ENCODE measurements at regions not wholly inside any gene's neighbourhood (a gene's known extent, or its start where the extent isn't known, plus 50 kb on each side); places are given as distances from the start of the nearest gene placed in this dataset.

DNA sequence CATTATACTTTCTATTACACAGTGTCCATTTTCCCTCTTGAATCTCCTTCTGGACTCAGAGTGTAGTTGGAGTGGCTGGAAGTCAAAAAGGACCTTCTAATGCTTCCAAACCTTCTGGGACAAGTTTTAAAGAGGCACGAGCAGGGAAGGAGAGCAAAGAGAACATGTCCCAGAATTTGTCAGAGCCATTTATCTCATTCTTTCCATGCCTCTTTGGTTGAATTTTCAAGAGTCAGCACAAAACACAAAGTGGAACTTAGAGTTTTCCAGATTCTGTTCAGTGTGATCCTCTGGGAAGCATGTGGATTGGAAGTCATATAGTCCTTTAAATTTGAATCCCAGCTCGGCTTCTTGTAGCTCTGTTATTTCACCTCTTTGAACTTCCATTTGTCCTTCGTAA lies 138.2 kb upstream of the PWP1 start:
- FAIRE-seq (no peak), DNase-seq (ENCODE audit: low spot score) (no peak)

DNA sequence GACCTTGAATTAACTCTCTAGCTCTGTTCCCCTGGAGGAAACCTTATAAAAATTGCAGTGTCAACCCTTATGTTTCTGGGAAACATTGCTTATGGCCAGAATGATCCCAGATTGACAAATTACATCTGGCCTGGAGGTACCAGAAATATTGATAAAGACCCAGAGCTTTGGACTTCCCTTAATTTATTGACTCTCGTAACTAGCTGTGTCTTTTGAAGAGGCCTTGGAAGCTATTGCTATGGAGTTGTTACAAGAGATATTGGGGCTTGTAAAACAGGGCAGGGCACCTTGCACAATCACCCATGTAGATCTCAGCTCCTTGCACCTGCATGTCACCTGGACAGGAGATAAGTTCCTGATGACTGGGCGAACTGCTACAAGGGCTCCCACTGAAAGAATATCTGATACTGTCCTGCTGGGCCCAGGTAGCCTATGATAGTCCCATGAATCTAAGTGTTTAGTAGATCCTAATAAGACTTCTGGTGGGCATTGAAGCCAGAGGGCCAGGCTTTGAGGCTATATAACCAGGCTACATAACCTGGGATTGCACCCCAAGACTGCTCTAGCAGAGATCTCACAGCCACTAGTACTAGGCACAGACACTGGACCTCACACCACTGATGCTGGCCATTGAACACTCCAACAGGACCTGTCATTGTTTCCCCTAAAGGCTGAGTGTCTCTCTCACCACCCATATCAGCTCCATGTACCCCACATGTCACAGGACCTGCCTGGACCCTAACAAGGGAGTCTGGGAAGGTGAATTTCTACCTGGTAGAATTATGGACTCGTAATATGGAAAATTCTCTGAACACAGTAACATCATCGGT lies 135.7 kb upstream of the PWP1 start:
- DNase-seq (ENCODE audit: low spot score), result no peak
- no peak for FAIRE-seq

DNA sequence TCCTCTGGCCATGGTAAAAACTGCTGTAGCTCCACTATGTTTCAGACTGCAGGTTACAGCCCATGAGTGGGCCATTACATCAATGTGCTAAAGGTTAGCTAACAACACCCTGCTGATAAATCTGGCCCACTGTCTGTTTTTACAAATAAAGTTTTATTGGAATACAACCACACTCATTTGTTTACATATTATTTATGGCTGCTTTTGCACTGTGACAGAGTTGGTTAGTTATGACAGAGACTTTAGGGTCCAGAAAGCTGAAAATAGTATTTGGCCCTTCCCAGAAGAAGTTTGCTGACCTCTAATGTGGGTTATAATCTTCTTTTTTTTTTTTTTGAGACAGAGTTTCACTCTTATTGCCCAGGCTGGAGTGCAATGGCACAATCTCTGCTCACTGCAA lies 134.2 kb upstream of the PWP1 start:
- FAIRE-seq (no peak), DNase-seq (ENCODE audit: low spot score) (no peak)

DNA sequence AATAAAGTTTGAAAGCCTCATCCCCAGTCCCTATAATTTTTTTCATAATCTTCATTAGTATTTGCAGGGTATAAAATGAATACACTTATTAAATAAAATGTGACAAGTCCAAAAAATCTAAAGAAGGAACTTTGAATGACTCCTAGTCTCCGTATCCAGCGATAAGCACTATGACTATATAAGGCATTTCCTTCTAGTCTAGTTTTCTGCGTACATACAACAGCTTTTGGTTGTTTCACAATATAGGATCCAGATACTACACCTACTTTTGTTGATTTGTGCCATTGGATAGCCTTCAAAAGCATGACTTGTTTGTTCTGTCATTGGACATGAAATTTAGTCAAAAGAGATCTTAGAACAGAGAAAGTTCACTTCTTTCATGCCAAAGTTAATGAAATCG lies 133.3 kb upstream of the PWP1 start:
- DNase-seq (ENCODE audit: low spot score), result no peak
- FAIRE-seq, result no peak

DNA sequence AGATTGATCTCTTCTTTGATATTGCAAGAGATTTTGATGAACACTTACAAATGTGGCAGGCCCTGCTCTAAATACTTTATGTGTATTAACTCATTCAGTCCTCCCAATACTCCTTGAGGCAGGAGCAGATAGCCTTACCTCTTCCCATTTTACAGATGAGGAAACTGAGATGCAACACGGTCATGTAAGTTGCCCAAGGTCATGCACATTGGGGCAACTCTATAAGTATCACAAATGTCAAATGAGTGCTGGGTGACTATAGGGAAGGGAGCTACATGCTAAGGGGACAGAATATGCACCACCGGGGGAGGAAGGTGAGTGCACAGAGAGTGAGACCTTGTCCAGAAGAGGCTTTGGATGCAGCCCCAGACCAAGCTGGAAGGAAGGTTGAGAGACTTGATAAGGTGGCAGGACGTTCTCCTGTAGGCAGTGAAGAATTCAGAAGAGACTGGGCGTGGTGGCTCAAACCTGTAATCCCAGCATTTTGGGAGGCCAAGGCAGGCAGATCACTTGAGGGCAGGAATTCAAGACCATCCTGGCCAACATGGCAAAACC lies 132.3 kb upstream of the PWP1 start:
- FAIRE-seq (no peak), DNase-seq (ENCODE audit: low spot score) (no peak)

DNA sequence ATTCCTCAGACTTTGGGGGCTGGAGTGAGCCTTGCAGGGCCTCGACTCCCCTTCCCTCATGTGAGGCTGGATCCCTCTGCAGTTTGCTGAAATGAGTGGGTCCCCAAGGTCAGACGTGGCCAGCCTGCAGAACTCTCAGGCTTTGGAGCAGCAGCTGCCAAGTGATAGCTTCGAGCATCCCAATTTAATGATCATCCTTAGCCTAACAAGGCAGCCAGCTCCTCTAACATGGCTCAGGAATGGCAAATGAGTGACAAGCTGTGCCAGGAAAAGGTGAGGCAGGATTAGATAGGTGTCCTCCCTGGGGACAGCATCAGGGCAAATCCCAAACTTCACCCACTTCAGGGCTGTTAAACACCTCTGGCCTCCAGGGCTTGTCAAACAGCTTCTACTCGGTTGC lies 130.7 kb upstream of the PWP1 start:
- FAIRE-seq (no peak), DNase-seq (ENCODE audit: low spot score) (no peak)

DNA sequence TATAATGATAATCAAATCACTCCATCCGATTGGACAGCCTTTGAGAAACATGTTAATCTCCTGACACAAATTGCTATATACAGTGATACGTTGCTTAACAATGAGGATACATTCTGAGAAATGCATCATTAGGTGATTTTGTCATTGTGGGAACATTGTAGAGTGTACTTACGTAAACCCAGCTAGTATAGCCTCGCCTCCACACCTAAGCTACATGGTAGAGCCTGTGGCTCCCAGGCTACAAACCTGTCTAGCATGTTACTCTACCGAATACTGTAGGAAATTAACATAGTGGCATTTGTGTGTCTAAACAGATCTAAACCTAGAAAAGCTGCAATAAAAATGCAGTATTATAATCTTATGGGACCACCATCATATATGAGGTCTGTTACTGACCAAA lies 128.6 kb upstream of the PWP1 start:
- no peak for FAIRE-seq
- DNase-seq (ENCODE audit: low spot score), result no peak

DNA sequence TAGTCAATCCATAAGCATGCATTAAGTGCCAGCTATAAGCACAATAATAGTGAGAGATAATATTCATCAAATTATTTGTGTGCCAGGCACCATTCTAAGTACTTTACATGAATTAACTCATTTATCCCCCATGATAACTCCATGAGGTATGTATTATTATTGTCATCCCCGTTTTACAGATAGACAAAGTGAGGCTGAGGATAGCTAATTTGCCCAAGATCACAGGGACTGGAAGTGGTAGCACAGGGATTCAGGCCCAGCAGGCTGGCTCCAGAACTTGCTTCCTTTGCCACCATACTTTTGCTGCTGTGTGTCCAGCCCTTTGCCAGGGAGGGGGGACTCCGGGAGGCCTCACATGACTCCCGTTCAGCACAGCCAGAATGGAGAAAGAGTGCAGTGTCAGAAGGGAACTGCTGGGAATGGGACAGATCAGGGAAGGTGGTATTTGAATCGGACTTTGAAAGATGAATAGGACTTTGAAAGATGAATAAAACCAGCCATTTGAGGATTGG lies 128.0 kb upstream of the PWP1 start:
- DNase-seq (ENCODE audit: low spot score), result no peak
- FAIRE-seq, result no peak

DNA sequence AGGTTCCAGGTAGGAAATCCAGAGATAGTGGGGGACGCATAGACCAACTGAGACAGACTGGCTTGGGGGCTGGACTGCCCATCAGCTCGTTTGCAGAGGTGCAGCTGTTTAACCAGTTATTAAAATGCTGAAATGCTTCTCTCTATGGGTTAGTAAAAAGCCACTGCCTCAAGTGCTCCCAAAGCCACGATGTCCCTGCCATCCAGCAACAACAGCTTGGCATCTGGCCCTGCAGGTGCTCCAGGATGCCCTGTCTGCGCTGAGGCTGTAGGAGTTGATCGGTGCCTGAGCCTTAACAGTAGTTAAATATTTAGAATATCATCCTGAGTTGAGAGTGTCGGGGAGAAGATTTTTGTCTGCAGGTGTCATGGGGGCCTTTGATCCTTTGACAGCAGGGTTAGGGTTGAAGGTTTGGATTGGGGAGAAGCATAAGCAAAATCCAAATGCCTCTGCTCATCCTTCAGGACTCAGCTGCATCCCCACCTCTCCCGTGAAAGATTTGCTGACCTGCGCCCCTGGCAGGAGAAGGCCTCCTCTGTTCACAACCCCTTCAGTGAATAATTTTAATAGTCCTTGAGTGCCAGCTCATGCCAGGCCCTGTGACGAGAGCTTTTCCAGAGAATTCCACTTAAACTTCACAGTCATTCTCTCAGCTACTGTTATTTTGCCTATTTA lies 127.3 kb upstream of the PWP1 start:
- FAIRE-seq, result no peak
- no peak for DNase-seq (ENCODE audit: low spot score)

DNA sequence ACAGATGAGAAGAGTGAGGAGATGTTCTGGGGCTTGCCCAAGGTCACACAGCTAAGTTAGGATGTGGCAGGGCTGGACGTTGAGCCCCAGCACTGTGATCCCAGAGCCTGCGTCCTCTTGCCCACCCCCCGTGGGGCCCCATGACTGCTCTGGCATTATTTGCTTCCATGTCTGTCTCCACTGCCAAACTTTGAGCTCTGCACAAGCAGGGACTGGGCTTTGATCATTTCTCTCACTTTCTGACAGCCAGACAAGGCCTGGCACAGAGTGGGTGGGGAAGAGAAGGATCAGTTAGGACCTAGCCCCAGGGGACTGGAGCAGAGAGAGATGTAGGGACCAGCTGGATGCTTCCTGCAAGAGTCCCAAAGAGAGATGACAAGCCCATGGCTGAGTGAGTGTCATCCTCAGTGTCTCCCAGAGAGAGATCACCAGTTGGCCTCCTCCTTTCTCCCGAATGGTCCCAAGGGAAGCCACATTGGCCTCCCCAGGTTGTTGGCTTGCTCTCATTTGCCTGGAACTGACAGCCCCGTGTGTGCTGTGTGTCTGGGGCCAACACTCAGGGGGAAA lies 126.7 kb upstream of the PWP1 start:
- DNase-seq (ENCODE audit: low spot score) (no peak), FAIRE-seq (no peak)

DNA sequence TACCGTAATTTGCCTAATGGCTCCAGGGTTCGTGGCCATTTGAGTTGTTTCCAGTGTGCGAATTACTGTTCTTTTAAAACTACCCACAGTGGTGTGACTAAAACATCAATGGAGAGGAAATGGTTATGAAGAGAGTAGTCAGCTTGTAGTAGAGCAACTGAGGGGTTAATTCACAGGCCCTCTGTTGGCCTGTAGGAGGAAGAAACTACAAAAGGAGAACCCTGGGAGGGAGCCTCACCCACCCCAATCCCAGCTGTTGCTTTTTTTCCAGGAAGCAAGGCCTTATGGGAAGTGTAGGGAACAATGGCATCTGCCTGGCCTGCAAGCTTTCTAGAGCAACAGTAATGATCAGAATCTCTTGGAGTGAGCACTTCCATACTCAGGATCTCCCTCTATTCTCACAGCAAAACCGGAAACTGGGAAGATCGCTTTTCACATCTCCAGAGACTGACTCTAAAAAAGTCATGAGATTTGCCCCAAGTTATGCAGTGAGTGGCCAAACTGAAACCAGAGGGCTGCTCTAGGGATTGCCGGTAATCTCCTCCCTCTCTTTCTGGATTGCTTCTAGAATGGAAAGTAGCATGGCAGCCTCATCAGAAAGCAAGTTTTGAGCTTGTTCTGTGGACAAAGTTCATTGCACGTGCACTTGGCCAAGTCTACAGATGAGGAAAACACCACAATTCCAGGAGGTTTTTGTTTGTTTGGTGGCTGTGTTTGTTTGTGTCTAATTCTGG lies 125.3 kb upstream of the PWP1 start:
- FAIRE-seq, result no peak
- no peak for DNase-seq (ENCODE audit: low spot score)

DNA sequence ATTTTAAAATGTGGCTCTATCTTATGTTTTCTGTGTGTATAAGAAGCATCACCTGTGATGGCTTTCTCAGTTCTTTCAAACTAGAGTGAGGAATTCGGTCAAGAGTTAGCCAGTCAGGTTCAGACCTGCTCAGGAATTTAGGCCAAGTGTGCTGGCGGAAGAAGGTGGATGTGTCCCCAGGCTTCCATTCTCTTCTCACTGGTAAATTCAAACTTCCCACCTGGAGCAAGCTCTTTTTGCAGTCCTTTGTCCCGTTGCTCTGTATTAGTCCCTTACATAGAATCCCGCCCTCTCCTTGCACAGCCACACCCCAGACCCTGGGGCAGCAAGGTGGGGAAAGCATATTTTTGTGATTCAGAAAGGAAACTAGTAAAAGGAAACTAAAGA lies 124.7 kb upstream of the PWP1 start:
- FAIRE-seq (no peak), DNase-seq (ENCODE audit: low spot score) (no peak)

DNA sequence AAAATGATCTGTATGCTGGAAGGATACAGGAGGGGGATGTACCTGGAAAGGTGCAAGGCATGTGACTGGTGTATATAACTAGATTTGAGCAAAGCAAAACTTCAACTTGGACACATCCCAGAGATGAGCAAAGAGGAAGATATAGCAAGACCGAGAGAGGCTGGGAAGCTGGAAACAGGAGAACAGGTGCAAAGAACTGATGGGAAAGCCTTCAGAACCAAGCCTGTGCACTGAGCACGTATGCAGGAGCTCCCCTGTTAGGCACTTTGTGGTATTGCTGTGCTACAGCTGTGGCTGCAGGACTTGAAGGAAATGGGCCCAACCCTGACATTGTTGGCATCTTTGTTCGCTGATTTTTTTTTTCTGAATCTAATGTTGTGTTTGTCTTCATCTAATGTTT lies 120.7 kb upstream of the PWP1 start:
- DNase-seq (ENCODE audit: low spot score) (no peak), FAIRE-seq (no peak)

DNA sequence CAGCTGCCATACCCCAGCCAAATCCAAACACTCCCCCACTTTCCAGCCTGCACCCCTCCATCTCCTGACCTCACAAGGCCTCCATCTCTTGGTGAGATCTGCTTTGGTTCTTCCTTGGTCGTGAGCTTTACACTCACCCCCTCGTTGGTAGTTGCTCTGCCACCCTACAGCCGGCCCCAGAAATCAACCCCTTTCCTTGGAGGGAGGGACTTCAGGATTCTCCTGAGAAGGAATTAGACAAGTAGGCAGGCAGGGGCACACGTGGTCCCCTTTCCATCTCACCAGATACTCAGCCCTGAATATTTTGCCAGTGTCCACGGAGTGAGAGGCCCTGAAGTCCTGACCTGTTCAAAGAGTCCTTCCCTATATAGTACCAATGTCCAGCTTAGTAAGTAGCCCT lies 120.0 kb upstream of the PWP1 start:
- no peak for DNase-seq (ENCODE audit: low spot score)
- no peak for FAIRE-seq

DNA sequence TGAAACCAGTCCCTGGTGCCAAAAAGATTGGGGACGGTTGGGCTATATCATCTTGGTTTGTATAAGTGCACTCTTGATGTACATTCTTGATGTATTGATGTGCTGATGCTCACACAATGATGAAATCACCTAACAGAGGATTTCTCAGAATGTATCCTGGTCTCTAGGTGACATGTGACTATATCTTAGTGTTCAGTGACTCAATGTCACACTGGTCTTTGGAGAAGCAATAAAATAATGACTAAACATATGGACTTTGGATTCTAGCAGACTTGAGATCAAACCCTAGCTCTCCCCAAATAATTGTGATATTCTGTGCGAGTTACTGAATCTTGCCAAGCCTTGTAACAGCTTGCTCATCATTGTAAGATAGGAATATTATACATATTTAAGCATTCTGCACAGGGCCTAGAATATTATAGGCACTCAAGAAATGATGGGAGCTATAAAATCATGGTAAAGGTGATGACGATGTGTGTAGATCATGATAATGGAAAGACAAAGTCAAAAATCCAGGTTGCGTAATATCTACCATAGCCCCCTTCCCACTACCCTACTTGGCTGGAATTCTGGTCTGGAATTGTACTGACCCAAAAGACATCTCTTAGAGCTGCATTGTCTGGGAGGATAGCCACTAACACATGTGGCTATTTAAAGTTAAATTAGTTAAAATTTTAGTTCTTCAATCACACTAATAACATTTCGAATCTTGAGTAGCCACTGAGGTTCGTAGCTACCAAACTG lies 117.6 kb upstream of the PWP1 start:
- DNase-seq (ENCODE audit: low spot score) (no peak), FAIRE-seq (no peak)

DNA sequence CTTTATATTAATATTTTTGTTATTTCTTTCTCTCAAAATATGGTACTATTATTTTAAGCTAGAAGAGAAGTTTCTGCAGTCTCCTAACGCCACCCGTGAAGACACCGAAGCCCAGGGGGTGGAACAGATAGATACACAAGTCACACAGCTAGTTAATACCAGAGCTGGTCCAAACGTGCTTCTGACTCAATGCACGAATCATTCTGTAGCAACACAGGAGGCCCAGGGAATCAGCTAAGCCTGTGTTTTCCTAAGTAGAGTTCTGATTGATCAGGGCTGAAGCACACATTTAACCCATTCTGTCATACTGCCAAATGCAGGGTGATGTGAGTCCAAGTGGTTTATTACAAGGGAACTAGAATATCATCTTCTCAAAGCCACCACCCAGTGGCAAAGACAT lies 116.9 kb upstream of the PWP1 start:
- DNase-seq (ENCODE audit: low spot score), result no peak
- FAIRE-seq, result no peak

DNA sequence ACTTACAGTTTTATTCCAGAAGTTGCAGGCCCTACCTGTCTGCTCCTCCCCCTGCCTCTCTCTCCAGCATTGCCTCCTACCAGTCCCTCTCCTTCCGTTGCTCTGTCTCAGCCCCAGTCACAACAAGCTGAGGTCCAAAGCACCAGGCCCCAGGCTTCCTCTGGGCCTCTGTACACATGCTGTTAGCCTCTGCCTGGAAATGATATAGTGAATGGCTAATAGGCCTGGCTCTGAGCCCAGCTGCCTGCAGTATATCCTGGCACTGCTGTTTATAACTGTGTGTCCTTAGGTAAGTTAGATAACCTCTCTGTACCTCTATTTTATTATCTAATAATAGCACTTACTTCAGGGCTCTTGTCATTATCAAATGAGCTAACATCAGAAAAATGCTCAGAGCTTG lies 114.9 kb upstream of the PWP1 start:
- no peak for DNase-seq (ENCODE audit: low spot score)

DNA sequence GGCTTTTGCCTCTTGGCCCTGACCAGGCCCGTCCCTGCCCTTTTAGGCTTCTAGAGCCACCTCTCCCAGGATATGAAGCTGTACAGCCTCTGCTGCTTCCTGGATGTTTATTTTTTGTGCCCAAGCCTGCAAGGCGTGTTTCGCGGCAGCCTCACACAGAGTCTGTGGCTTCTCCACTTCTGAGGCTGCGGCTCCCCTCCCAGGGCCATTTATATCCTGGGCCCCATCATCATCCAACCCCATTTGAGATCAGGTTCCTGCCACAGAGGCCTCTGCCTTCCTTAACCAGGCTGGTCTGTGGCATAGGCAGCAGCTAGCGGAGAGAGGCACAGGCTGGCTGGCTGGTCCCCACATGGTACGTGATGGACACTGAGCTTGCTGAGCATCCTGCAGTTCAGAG lies 114.1 kb upstream of the PWP1 start:
- FAIRE-seq (no peak), DNase-seq (ENCODE audit: low spot score) (no peak)

More for the DNA sequence above, 114.9 kb upstream of the PWP1 start:
- FAIRE-seq, result no peak

DNA sequence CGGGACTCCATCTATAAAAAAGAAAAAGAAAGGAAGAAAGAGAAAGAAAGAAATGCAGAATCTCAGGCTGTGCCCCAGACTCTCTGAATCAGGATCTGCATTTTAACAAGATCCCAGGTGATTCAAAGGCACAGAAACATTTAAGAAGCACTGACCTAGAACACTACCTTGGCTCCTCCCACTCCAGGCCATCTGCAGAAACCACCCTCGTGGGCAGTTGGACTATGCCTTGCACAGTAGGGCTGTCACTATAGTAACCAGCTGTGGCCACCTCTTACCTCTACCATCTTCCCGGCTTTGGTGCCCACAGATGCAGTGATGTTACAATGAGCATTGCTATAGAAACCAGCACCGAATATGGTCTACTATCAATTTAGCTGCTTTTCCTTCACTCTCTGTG lies 110.9 kb upstream of the PWP1 start:
- DNase-seq (ENCODE audit: low spot score) (no peak), FAIRE-seq (no peak)

DNA sequence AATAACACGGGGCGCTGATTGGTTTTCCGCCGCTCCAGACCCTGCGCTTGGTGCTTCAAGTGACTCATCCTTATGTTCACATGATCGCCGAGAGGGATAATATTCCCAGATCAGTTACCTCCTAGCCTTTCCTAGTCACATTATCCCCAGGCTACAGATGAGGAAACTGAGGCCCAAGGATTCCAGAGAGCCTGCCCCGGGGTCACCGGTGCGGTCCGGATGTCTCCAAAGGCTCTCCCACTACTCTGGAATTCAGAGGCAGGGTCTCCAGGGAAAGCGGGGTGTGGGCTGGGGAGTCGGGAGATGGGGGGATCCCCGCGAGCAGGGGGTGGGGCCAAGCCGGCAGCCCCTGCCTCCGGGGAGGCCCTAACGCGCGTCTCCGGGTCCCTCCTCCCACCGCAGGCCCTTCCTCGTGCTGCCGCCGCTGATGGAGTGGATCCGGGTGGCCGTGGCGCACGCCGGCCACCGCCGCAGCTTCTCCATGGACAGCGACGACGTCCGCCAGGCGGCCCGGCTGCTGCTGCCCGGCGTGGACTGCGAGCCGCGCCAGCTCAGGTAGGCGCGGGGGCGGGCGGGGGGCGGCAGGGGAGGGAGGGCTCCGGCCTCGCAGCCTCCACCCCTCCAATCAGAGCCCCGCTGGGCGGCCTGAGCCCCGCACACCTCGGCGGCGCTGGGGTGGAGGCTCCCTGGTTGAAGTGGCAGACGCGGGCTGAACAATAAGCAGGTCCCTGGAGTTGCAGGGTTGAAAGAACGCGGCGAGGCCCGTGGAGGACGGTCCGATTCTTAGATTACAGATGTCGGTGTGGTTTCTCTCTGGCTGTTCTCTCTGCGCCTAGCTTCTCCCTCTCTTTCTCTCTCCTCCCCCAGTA lies 104.6 kb upstream of the PWP1 start:
- no peak for FAIRE-seq
- no peak for DNase-seq (ENCODE audit: low spot score)

Measured in urothelium cell line (cell line).